Muscle of arm (tissue), 1 donor: ENCODE measurements at regions not wholly inside any gene's neighbourhood (a gene's known extent, or its start where the extent isn't known, plus 50 kb on each side); places are given as distances from the start of the nearest gene placed in this dataset.

Experiments used
- DNase-seq: peaks from one replicate; pipeline ENCODE4 v3.0.0-alpha.2; 2013

DNA sequence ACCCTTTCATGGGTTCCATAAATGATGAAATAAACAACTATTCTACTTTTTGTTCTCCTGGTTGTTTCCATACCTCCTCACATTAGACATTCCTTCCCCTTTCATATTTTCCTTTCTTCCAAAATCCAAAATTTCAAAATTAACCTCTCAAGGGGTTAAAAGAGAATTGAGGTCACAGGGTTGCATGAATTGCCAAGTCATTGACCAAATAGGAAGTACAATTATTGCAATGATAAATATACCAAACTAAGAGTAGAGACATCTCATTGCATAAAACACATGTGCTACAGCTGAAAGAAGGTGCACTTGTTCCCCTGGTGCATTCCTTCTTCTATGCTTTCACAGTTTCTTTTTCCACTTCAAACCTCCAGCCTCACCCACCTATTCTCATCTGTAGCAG lies 136.1 kb downstream of the KCTD12 start:
- no peak for DNase-seq

DNA sequence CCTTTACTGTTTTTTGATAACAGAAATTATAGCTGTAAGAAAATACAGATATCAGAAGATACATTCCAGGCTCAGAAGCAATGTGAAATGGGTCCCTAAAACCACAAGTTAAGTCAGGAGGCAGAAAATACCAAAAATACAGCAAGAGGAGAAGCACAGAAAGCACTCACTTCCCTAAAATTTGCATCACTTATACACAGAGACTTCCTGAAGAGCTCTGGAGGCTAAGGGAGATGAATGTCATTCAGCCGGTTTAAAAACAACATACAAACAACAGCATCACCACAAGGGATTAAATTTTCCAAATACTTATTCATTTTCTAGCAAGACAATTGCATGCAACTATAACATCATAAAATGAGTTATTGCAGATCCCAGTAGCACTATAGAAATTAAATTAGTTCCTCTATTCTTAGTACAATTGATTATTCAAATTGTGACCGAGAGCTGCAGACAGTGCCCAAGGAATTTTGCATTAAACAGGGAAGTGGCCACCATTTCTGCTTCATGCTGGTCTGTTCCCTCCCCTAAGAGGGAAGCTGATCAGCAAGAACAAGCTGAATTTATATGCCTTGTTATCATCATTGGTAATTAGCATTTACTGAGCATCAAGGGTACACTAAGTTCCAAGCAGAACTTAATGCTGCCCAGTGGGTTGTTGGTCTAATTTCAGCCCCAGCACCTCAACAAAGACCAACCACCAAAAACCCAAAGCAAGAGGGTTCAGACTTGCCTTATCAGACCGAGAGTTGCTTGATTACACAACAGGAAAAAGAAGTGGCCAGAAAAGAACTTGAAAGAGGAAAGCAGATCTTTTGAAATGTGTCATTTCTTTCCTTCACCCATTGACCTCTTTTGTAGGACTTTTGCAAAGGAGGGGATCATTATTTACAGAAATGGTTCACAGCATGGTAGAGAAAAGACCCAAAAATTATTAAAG lies 140.7 kb downstream of the KCTD12 start:
- no peak for DNase-seq

GRCh38 chr13:76741624-76742023 lies 144.6 kb downstream of the KCTD12 start:
- no peak for DNase-seq

DNA sequence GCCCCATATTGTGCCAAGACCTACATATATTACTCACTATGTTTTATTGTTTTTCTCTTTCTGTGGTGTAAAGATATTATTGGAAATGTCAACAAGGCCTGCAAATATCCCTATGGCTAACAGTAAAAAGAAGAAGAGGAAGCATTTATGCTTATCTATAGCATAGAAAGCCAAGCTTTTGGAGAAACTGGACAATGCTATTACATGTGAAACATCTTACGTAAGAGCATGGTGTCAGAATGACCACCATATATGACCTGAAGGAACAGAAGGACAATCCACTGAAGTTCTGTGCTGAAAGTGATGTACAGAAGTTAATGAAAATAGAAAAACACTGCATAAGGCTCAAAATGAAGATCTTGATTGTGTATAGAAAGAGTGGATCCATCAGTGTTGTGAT lies 145.2 kb downstream of the KCTD12 start:
- DNase-seq, result no peak

DNA sequence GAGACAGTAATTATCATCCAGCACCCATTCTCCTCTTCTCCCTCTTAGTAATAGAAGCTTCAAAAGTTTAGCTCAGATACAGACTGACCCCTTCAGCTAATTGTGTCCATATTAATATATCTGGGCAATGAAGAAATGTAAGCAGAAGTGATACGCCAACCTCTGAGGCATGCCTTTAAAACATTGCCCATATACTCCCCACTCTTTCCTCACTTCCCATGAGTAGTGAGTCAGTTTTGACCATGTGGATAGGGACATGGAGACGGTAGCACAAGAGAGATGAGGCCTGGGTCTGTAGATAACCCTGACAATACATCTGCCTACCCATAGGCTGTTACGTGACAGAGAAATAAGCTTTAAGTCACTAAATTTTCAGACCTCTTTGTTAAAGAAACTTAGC lies 147.6 kb downstream of the KCTD12 start:
- DNase-seq, result no peak

GRCh38 chr13:76737526-76737925 lies 148.7 kb downstream of the KCTD12 start:
- DNase-seq, result no peak

- no peak for DNase-seq
These were observed 150.6 kb downstream of the KCTD12 start for GRCh38 chr13:76735641-76736040.

- no peak for DNase-seq
These were observed 152.5 kb downstream of the KCTD12 start for GRCh38 chr13:76733671-76734070.

- DNase-seq, result no peak
These were observed 153.8 kb downstream of the KCTD12 start for GRCh38 chr13:76732367-76732766.

- DNase-seq, result no peak
These were observed 156.0 kb downstream of the KCTD12 start for GRCh38 chr13:76730220-76730619.

DNA sequence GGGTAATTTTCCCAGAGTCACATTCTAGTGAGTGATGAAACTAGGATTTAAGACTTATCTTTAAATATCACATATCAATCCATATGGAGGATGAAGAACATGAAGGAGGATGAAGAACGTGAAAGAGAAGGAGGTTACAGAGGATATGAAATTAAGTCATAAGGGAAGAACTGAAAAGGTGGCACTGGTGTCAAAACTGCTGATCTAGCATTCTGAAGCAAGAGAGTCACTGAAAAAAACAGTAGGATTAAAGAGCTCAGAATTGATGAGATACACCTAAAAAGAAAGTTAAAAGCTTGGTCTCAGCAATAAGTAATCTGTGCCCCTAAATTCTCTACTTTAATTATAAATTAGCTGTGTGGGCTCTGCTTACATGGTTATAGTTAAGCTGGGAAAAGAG lies 156.5 kb downstream of the KCTD12 start:
- DNase-seq, result no peak

- no peak for DNase-seq
These were observed 160.3 kb downstream of the KCTD12 start for GRCh38 chr13:76725896-76726295.

DNA sequence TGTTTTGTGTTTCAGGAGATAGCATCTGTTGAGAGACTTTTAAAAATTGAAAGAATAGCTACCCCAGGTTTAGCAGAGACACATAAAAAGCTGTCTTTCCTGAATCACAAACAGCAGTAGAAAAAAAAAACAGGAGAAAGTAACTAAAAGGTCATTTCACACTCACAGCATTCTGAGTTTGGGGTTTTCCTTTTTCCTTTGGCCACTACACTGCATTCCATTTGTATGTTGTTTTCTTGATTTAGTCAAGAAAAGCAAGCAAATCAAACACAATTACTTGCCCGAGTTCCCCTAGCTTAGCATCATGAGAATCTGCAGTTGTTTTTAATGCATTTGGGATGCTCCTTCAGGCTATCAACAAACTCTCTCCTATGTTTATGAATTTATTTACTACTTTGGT lies 161.0 kb downstream of the KCTD12 start:
- DNase-seq, result peak; percentile 52

GRCh38 chr13:76724421-76724820 lies 161.8 kb downstream of the KCTD12 start:
- DNase-seq, result no peak

DNA sequence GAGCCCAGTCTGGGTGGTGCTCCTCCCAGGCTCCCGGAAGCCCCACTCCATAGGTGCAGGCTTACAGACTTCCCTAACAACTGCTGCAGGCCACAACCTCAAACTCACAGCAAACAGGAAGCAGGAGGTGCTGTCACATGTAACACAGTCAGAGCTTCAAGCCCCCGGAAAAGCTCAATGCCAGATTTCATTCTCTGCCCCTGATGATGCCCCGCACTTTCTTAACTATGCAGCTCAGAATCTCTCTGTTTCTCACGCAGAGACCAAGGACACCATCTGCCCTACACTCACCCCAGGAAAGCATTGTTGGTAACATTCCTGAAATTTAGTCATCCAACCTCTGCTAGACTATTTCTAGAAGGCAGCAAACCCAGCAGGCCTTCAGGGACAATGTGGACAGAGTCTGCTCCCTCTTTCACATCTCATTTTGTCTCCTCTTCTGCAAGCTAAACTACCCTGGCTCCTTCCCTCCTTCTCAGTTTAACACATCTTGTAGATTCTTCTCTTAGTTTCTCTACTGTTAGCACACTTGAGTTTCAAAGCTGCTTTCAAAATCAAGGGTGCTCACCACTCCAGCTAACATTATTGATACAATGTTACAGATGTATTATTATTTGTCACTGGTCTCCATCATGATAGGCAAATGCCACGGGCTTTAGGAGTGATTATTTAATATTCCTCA lies 162.5 kb downstream of the KCTD12 start:
- no peak for DNase-seq

DNA sequence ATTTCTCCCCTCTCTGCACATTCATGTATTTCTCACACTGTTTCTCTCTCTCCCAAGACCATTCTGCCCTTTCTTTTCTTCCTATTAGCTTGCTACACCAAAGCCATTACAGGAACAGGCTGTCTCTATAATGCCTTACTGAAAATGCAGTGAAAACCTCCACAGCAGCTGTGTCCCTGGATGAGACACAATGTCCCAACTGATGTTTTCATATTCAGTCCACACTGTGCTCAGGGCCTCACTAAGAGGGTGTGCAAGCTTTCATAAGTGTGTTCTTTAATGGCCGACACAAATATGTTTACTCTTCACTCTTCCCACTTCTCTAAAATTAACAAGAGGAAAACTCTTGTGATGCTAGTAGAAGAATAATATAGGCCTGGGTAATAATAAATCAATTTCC lies 163.4 kb downstream of the KCTD12 start:
- DNase-seq, result no peak

DNA sequence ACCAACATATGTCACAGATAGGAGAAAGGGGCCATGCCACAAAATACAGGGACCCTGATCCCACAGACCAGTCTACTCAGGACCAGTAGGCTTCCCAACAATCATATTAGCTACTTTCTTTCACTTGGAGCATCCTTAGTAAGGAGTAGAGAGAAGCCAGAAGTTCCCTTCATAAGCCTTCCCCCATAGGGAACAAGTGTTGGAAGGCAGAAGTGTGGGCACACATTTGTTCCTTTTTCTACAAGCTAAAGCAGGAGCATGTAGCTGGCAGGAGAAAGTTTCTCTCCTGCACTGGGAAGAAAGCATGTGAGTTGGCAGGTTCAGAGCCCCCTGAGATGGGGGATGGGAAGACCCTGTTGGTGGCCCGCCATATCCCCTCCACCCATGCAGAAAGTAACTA lies 165.4 kb downstream of the KCTD12 start:
- no peak for DNase-seq

GRCh38 chr13:76720416-76720815 lies 165.8 kb downstream of the KCTD12 start:
- DNase-seq, result no peak

GRCh38 chr13:76719955-76720354 lies 166.2 kb downstream of the KCTD12 start:
- DNase-seq, result no peak

- DNase-seq, result no peak
These were observed 169.1 kb downstream of the KCTD12 start for GRCh38 chr13:76717092-76717491.

- DNase-seq, result peak; percentile 57
These were observed 170.6 kb downstream of the KCTD12 start for GRCh38 chr13:76715621-76716020.

- DNase-seq, result peak; percentile 53
These were observed 171.1 kb downstream of the KCTD12 start for GRCh38 chr13:76715075-76715474.

- no peak for DNase-seq
These were observed 172.9 kb downstream of the KCTD12 start for GRCh38 chr13:76713280-76713679.
